Kidney (tissue), 13 donors: ENCODE measurements at regions not wholly inside any gene's neighbourhood (a gene's known extent, or its start where the extent isn't known, plus 50 kb on each side); places are given as distances from the start of the nearest gene placed in this dataset.

Source experiments
- DNase-seq, 5 donors: peaks; one replicate each; pipeline ENCODE4 v3.0.0-alpha.2; 2013 to 2020
- FAIRE-seq: peaks from 2 replicates; lab custom pipeline; 2012; peaks lifted over from hg19 to GRCh38; lab: Jason Lieb, UNC
- H3K27ac ChIP-seq, 2 donors: one replicate each; pipeline ENCODE4 v1.7.0; 2013; ENCODE audit warnings: low read depth in 2 of 2, low read length in 2 of 2, inconsistent platforms in 1 of 2
- H3K27me3 ChIP-seq: one replicate; pipeline ENCODE4 v1.7.1; 2013; ENCODE audit warnings: low read length, inconsistent platforms; ENCODE audit not compliant: control insufficient read depth, insufficient read depth
- H3K36me3 ChIP-seq, 3 donors: one replicate each; pipeline versions ENCODE4 v1.7.0 to v1.7.1; 2013; ENCODE audit warnings: low read length in 3 of 3, control low read depth in 1 of 3, inconsistent platforms in 1 of 3; ENCODE audit not compliant: insufficient read depth in 3 of 3, control insufficient read depth in 2 of 3
- H3K4me1 ChIP-seq, 3 donors: one replicate each; pipeline versions ENCODE4 v1.7.0 to v1.7.1; 2013; ENCODE audit warnings: low read length in 3 of 3, inconsistent platforms in 1 of 3, low read depth in 1 of 3; ENCODE audit not compliant: control insufficient read depth in 2 of 3, insufficient read depth in 2 of 3
- H3K4me3 ChIP-seq, 3 donors: one replicate each; pipeline versions ENCODE4 v1.7.0 to v1.8.1; 2013; ENCODE audit warnings: low read length in 3 of 3, control low read depth in 1 of 3, inconsistent platforms in 1 of 3
- H3K9ac ChIP-seq, 3 donors: one replicate each; pipeline versions ENCODE4 v1.7.0 to v1.7.1; 2013; ENCODE audit warnings: low read length in 3 of 3, control low read depth in 1 of 3, inconsistent platforms in 1 of 3
- H3K9me3 ChIP-seq, 3 donors: one replicate each; pipeline versions ENCODE4 v1.7.0 to v1.7.1; 2013; ENCODE audit warnings: low read length in 3 of 3, control low read depth in 1 of 3, inconsistent platforms in 1 of 3; ENCODE audit not compliant: control insufficient read depth in 2 of 3, insufficient read depth in 1 of 3
- intact Hi-C: fragments of 100-400 bp; cut with DNase I; formaldehyde crosslinking; loops from one replicate; pipeline ENCODE4 v1.11.1; 2022
- TF ChIP-seq, protein P1 (sequence below): IDR thresholded peaks from 3 replicates; pipeline ENCODE4 v1.5.1; 2012; ENCODE audit warnings: mild to moderate bottlenecking, moderate library complexity, borderline replicate concordance; ENCODE audit not compliant: insufficient read depth; ENCODE audit errors: extremely low read depth
- donor health status: control.
- donor health status: control.
- donor health status: control.
- donor health status: control.
- donor health status: control.
- donor health status: DM: yes; HTN: yes; CAD: no.
- donor health status: Normal renal cell carcinoma (clear cell type).

DNA sequence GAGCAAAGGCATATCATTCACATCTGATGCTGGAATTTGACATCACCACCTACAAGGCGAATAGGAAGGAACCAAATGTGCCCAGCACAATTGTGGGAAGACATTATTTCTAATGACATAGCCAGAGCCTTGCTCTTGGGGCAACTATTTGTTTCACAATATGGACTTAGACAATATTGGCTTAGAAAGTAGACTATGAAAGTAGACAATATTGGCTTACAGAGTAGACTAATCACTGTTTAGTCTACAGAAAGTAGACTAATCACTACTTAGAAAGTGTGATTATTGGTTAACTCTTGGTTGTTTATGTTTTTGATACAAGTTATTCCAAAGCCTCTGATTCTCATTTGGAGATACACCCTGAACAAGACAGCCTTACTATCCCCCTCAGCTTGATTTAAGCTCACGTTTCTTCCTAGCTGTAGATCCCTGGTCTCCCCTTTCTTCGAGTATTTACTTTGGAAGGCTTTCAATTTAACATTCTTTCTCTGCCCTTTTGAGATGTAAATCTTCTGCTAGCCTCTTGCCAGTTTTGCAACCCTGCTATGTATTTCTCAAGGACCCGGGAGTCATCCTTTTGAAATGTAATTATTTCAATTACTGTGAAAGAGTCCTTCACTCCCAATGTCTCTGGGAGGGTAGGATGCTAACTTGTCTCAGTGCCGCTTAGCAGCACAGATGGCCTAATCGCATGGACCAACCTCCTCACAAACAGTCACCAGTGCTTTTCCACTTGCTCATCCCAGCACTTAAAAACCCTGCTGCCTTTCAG is 843.2 kb downstream of the GALC start:
- H3K27ac ChIP-seq: no peak overlapping the region
- H3K9me3 ChIP-seq: no peaks in the 10 kb centered on the region
- no peaks in the 10 kb centered on the region for H3K4me1 ChIP-seq
- peak in 2 of 5 donors; percentile 55 to 56 for DNase-seq
- FAIRE-seq: no peak
- H3K36me3 ChIP-seq: no peaks in the 10 kb centered on the region
- TF ChIP-seq, protein P1, sequence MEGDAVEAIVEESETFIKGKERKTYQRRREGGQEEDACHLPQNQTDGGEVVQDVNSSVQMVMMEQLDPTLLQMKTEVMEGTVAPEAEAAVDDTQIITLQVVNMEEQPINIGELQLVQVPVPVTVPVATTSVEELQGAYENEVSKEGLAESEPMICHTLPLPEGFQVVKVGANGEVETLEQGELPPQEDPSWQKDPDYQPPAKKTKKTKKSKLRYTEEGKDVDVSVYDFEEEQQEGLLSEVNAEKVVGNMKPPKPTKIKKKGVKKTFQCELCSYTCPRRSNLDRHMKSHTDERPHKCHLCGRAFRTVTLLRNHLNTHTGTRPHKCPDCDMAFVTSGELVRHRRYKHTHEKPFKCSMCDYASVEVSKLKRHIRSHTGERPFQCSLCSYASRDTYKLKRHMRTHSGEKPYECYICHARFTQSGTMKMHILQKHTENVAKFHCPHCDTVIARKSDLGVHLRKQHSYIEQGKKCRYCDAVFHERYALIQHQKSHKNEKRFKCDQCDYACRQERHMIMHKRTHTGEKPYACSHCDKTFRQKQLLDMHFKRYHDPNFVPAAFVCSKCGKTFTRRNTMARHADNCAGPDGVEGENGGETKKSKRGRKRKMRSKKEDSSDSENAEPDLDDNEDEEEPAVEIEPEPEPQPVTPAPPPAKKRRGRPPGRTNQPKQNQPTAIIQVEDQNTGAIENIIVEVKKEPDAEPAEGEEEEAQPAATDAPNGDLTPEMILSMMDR: no peak
- no peak overlapping the region for H3K4me3 ChIP-seq
- intact Hi-C loops: no loop called here
- no peak overlapping the region for H3K9ac ChIP-seq
- no peaks in the 10 kb centered on the region for H3K27me3 ChIP-seq

DNA sequence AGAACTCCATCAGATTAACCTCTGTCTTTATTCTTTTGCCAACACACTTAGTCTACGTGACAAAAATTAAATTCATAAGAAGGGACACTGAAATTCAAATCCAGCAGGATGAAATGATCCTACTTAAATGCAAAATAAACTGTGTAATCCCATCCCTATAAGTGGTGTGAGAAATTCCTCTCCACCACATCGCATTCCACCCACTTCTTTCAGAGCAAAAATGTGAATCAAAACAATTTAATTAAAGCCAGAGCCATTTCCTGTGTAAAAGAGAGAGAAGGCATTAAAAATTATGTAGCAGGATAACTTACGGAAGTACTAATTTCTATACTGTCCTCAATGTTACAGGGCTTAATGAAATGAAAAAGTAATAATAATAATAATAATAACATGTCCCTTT is 844.3 kb downstream of the GALC start:
- TF ChIP-seq, protein P1: no peak
- H3K9me3 ChIP-seq: no peaks in the 10 kb centered on the region
- H3K4me1 ChIP-seq: no peaks in the 10 kb centered on the region
- no peak for FAIRE-seq
- intact Hi-C loops: no loop called here
- no peak overlapping the region for H3K9ac ChIP-seq
- no peaks in the 10 kb centered on the region for H3K36me3 ChIP-seq
- H3K4me3 ChIP-seq: no peak overlapping the region
- H3K27me3 ChIP-seq: no peaks in the 10 kb centered on the region
- peak in 1 of 5 donors; percentile 12 for DNase-seq
- no peak overlapping the region for H3K27ac ChIP-seq

DNA sequence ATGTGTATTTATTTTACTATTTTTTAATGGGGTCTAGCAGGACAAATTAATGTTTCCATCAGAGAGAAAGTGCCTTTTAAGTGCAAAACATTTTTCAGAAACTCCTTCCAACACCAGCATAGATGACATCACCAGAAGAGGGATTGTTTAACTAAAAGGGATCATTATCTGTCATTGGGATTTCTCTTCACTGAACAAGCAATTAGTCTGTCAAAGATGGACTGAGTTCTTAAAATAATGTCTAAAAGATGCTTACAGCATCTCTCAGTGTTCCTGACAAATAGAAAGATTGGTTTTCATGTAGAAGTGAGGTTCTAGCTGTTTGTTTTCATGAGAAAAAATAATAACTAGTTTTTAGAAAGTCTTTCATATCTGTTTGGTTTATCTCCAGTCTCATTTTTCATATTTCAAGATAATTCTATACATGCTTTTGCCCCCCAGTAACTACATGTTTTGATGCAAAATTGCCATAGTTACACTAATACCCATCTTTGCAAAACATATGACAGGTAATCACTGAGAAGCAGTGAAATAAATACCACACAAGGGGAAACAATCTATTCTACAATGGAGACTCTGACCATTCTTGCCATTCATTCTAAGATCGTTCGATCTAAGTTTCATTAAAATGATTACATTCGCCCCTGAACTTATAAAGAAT is 850.3 kb downstream of the GALC start:
- TF ChIP-seq, protein P1: no peak
- H3K27ac ChIP-seq: no peak overlapping the region
- H3K9me3 ChIP-seq: no peaks in the 10 kb centered on the region
- no peaks in the 10 kb centered on the region for H3K36me3 ChIP-seq
- H3K4me3 ChIP-seq: no peak overlapping the region
- no peaks in the 10 kb centered on the region for H3K27me3 ChIP-seq
- DNase-seq (no peak), FAIRE-seq (no peak)
- H3K4me1 ChIP-seq: no peaks in the 10 kb centered on the region
- intact Hi-C loops: no loop called here
- H3K9ac ChIP-seq: no peak overlapping the region
